ENCODE measurements at regions not wholly inside any gene's neighbourhood (a gene's known extent, or its start where the extent isn't known, plus 50 kb on each side); places are given as distances from the start of the nearest gene placed in this dataset.
A peak's percentile ranks its signal among the peaks of the same experiment; 100 is the strongest.

- TF ChIP-seq, protein P1, sequence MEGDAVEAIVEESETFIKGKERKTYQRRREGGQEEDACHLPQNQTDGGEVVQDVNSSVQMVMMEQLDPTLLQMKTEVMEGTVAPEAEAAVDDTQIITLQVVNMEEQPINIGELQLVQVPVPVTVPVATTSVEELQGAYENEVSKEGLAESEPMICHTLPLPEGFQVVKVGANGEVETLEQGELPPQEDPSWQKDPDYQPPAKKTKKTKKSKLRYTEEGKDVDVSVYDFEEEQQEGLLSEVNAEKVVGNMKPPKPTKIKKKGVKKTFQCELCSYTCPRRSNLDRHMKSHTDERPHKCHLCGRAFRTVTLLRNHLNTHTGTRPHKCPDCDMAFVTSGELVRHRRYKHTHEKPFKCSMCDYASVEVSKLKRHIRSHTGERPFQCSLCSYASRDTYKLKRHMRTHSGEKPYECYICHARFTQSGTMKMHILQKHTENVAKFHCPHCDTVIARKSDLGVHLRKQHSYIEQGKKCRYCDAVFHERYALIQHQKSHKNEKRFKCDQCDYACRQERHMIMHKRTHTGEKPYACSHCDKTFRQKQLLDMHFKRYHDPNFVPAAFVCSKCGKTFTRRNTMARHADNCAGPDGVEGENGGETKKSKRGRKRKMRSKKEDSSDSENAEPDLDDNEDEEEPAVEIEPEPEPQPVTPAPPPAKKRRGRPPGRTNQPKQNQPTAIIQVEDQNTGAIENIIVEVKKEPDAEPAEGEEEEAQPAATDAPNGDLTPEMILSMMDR (conservative IDR thresholded peaks at IDR 0.05) = peak; percentile 97
- TF ChIP-seq ZFX (IDR thresholded peaks at IDR 0.05) = no peak
Measured at GRCh38 chr1:111030590-111030989, 66.9 kb upstream of the LRIF1 start.
